T-cell (primary cell): ENCODE measurements at regions not wholly inside any gene's neighbourhood (a gene's known extent, or its start where the extent isn't known, plus 50 kb on each side); places are given as distances from the start of the nearest gene placed in this dataset.
A peak's percentile ranks its signal among the peaks of the same experiment; 100 is the strongest.

Source experiments
- ATAC-seq, 4 experiments: fragments of 200-7000 bp in 3 of 4; fragments of 150-1000 bp in 1 of 4; cut with Tn5 transposase; replicated peaks in 1 of 4; 1 replicate in 3 of 4; 2 replicates in 1 of 4; pipeline ENCODE4 v1.10.0; 2021; ENCODE audit warnings: moderate library complexity in 3 of 4, mild to moderate bottlenecking in 2 of 4, moderate number of reproducible peaks in 1 of 4
- CTCF ChIA-PET, 2 donors: fragments of 300-600 bp; sonication (Branson Sonifier 250); formaldehyde crosslinking; loops; one replicate each; lab custom pipeline; 2022; ENCODE audit warnings: antibody characterized with exemption in 2 of 2; lab: Charles Lee
- POLR2A ChIA-PET, 2 donors: fragments of 300-600 bp; sonication (Branson Sonifier 250); formaldehyde crosslinking; loops; one replicate each; lab custom pipeline; 2022; ENCODE audit warnings: antibody characterized with exemption in 2 of 2; lab: Charles Lee
- DNase-seq, 35 experiments: peaks; one replicate each; pipeline versions ENCODE4 v3.0.0 to v3.0.0-alpha.2; 2013 to 2023
- H3K27ac ChIP-seq: one replicate; pipeline ENCODE4 v1.5.1; 2013; ENCODE audit warnings: low read length
- H3K27me3 ChIP-seq, 2 experiments: replicated peaks in 1 of 2; 1 replicate in 1 of 2; 2 replicates in 1 of 2; pipeline versions ENCODE4 v1.6.1 to v1.7.0; 2013; ENCODE audit warnings: low read length in 1 of 2, mixed read lengths in 1 of 2; ENCODE audit not compliant: control insufficient read depth in 2 of 2, insufficient read depth in 2 of 2; ENCODE audit errors: extremely low read depth in 1 of 2
- H3K36me3 ChIP-seq, 2 donors: 1 replicate in 1 of 2; 2 replicates in 1 of 2; pipeline versions ENCODE4 v1.6.1 to v1.7.0; 2013; ENCODE audit warnings: low read length in 1 of 2; ENCODE audit not compliant: control insufficient read depth in 2 of 2, insufficient read depth in 1 of 2; ENCODE audit errors: extremely low read depth in 1 of 2
- H3K4me1 ChIP-seq, 2 experiments: 1 replicate in 1 of 2; 2 replicates in 1 of 2; pipeline versions ENCODE4 v1.6.1 to v1.7.0; 2013; ENCODE audit warnings: low read length in 2 of 2, mixed read lengths in 1 of 2; ENCODE audit not compliant: insufficient read depth in 2 of 2, control insufficient read depth in 1 of 2; ENCODE audit errors: extremely low read depth in 1 of 2
- H3K4me3 ChIP-seq, 2 donors: 1 replicate in 1 of 2; 2 replicates in 1 of 2; pipeline versions ENCODE4 v1.5.1 to v1.7.0; 2013; ENCODE audit warnings: mild to moderate bottlenecking in 2 of 2, low read length in 1 of 2, moderate library complexity in 1 of 2; ENCODE audit not compliant: control insufficient read depth in 1 of 2; ENCODE audit errors: extremely low read depth in 1 of 2
- H3K9me3 ChIP-seq: 2 replicates; pipeline ENCODE4 v1.7.0; 2013
- H3K27ac Mint-ChIP-seq, 2 donors: one replicate each; pipeline ENCODE4 v1.8.0; 2020 to 2021; ENCODE audit warnings: mild to moderate bottlenecking in 2 of 2, mixed read lengths in 2 of 2
- H3K27me3 Mint-ChIP-seq, 2 donors: one replicate each; pipeline ENCODE4 v1.8.0; 2021 to 2022; ENCODE audit warnings: mixed read lengths in 2 of 2
- H3K36me3 Mint-ChIP-seq: one replicate; pipeline ENCODE4 v1.8.0; 2021; ENCODE audit warnings: mixed read lengths
- H3K4me1 Mint-ChIP-seq, 3 donors: one replicate each; pipeline ENCODE4 v1.8.0; 2020 to 2022; ENCODE audit warnings: mixed read lengths in 3 of 3, mild to moderate bottlenecking in 1 of 3
- H3K4me3 Mint-ChIP-seq, 3 donors: one replicate each; pipeline ENCODE4 v1.8.0; 2020 to 2022; ENCODE audit warnings: mild to moderate bottlenecking in 3 of 3, mixed read lengths in 3 of 3, moderate library complexity in 3 of 3
- H3K9me3 Mint-ChIP-seq, 3 donors: one replicate each; pipeline ENCODE4 v1.8.0; 2020 to 2022; ENCODE audit warnings: mixed read lengths in 3 of 3
- WGBS: methylation state at CpG from one replicate; pipeline ENCODE4 v1.1.5; 2013; ENCODE audit warnings: missing lambda C conversion rate; ENCODE audit not compliant: insufficient coverage; 5-methylcytosine and 5-hydroxymethylcytosine counted together

GRCh38 chr2:8235419-8235818 lies 446.4 kb upstream of the ID2 start:
- ChIA-PET CTCF (no interaction called here), POLR2A (no interaction called here)
- no peak overlapping the region for H3K27ac Mint-ChIP-seq
- H3K4me1 Mint-ChIP-seq: peaks cover 11 to 18% (median 14%) of the 10 kb centered on the region in 3 donors
- no peak overlapping the region for H3K4me3 Mint-ChIP-seq
- no peaks in the 10 kb centered on the region for H3K9me3 Mint-ChIP-seq
- Histone ChIP-seq H3K27me3 (peaks cover 0 to 2% of the 10 kb centered on the region in 2 experiments), H3K4me1 (no peaks in the 10 kb centered on the region), H3K9me3 (no peaks in the 10 kb centered on the region), H3K36me3 (no peaks in the 10 kb centered on the region), H3K4me3 (no peak overlapping the region), H3K27ac (no peak overlapping the region)
- ATAC-seq (no peak), DNase-seq (no peak)
- no peaks in the 10 kb centered on the region for H3K36me3 Mint-ChIP-seq
- no CpG with 5 or more reads among the region's 1 CpG for whole genome bisulfite sequencing
- peaks cover 5 to 19% of the 10 kb centered on the region in 2 donors for H3K27me3 Mint-ChIP-seq

DNA sequence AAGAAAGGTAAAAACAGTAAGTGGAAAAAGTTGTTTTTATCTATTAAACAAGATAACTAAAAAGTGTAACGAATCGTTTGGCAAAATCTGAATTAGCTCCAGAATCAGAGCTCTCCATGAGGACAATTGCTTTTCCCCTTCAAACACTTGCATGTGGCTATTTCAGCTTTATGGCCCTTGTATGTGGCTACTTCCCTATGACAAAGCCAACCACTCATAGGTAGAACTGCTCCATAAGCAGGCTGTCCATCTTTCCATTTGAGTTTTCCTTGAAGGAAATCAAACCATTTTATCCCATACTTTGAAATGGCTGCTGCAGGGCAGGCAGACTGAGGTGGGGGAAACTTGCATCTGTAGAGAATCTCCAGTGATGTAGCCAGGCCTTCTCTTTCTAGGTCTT lies 445.5 kb upstream of the ID2 start:
- no peaks in the 10 kb centered on the region for H3K36me3 Mint-ChIP-seq
- WGBS: 100% methylated on average over 1 of the region's 2 CpGs
- Histone ChIP-seq H3K9me3 (no peaks in the 10 kb centered on the region), H3K4me1 (no peaks in the 10 kb centered on the region), H3K36me3 (no peaks in the 10 kb centered on the region), H3K4me3 (no peak overlapping the region), H3K27ac (no peak overlapping the region), H3K27me3 (peaks cover 0 to 2% of the 10 kb centered on the region in 2 experiments)
- H3K4me3 Mint-ChIP-seq: no peak overlapping the region
- peaks cover 11 to 17% (median 14%) of the 10 kb centered on the region in 3 donors for H3K4me1 Mint-ChIP-seq
- no peaks in the 10 kb centered on the region for H3K9me3 Mint-ChIP-seq
- DNase-seq: no peak
- ATAC-seq: no peak
- CTCF ChIA-PET: no interaction called here
- H3K27me3 Mint-ChIP-seq: peaks cover 5 to 24% of the 10 kb centered on the region in 2 donors
- POLR2A ChIA-PET: no interaction called here
- H3K27ac Mint-ChIP-seq: no peak overlapping the region

GRCh38 chr2:8238521-8239230 lies 443.2 kb upstream of the ID2 start:
- H3K27ac ChIP-seq: no peak overlapping the region
- peaks cover 11 to 17% (median 14%) of the 10 kb centered on the region in 3 donors for H3K4me1 Mint-ChIP-seq
- DNase-seq (no peak), ATAC-seq (no peak)
- peaks cover 0 to 7% (median 0%) of the 10 kb centered on the region in 3 donors for H3K9me3 Mint-ChIP-seq
- H3K36me3 ChIP-seq: no peaks in the 10 kb centered on the region
- no peaks in the 10 kb centered on the region for H3K9me3 ChIP-seq
- WGBS: 63% methylated on average over 2 of the region's 8 CpGs
- H3K4me1 ChIP-seq: no peaks in the 10 kb centered on the region
- peaks cover 0 to 2% of the 10 kb centered on the region in 2 experiments for H3K27me3 ChIP-seq
- H3K27me3 Mint-ChIP-seq: peaks cover 5 to 24% of the 10 kb centered on the region in 2 donors
- ChIA-PET POLR2A (no interaction called here), CTCF (no interaction called here)
- no peak overlapping the region for H3K4me3 ChIP-seq
- peaks cover 3% of the 10 kb centered on the region for H3K36me3 Mint-ChIP-seq
- H3K4me3 Mint-ChIP-seq: no peak overlapping the region
- no peak overlapping the region for H3K27ac Mint-ChIP-seq

DNA sequence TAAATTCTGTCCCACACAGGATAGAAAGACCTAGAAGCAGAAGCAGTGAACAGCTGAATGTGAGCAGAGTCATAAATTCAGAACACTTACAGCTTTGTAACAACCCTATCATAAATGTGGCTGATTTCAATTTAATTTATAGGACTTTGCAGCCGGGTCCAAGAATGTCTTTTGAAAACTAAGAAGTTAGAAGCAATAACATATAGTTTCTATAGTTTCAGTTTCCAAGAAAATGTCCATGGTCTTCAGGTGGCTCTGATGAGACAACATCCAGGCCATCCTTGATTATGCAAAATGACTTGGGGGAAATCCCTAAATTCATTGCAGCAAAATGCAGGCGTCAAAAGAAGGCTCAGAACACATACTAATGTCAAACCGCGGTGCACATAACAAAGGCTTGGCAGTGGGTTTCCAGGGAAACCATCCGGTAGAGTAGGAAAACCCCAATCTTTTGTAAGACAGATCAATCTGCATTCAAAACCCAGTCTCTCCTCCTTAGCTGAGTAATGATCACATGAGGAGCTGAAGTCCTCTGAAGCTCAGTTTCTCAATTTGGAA lies 442.2 kb upstream of the ID2 start:
- Histone ChIP-seq H3K27me3 (peaks cover 0 to 2% of the 10 kb centered on the region in 2 experiments), H3K9me3 (no peaks in the 10 kb centered on the region), H3K36me3 (no peaks in the 10 kb centered on the region), H3K4me1 (no peaks in the 10 kb centered on the region), H3K27ac (no peak overlapping the region), H3K4me3 (no peak overlapping the region)
- POLR2A ChIA-PET: no interaction called here
- no peak overlapping the region for H3K27ac Mint-ChIP-seq
- peaks cover 3% of the 10 kb centered on the region for H3K36me3 Mint-ChIP-seq
- peaks cover 5 to 22% of the 10 kb centered on the region in 2 donors for H3K27me3 Mint-ChIP-seq
- peak in 2 of 35 experiments; percentile 7 to 36 for DNase-seq
- peaks cover 0 to 14% (median 2%) of the 10 kb centered on the region in 3 donors for H3K9me3 Mint-ChIP-seq
- CTCF ChIA-PET: no interaction called here
- 15% methylated on average over 3 of the region's 5 CpGs for WGBS
- peaks cover 11 to 16% (median 14%) of the 10 kb centered on the region in 3 donors for H3K4me1 Mint-ChIP-seq
- ATAC-seq: peak in 1 of 4 experiments; percentile 57
- H3K4me3 Mint-ChIP-seq: no peak overlapping the region

DNA sequence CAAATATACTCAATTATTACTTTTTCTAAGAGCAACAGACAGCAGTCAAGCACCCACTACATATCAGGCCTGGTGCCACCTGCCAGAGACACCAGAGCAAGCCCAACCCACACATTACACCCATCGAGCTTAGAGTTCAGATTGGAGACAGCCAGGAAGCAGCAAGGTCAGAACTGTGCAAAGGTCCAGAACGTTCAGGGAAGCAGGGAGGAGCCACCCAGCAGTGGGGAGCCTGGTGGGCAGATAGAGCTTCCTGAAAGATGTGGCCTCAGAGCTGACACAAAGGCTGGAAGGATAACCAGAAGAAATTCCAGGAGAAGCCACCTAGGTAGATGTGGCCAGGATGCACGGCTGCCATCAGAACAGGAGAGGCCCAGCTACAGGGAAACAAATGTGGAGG lies 440.5 kb upstream of the ID2 start:
- no peak overlapping the region for H3K27ac ChIP-seq
- H3K36me3 ChIP-seq: no peaks in the 10 kb centered on the region
- H3K36me3 Mint-ChIP-seq: peaks cover 6% of the 10 kb centered on the region
- H3K4me3 Mint-ChIP-seq: no peak overlapping the region
- peaks cover 3 to 10% of the 10 kb centered on the region in 2 donors for H3K27me3 Mint-ChIP-seq
- ATAC-seq: no peak
- WGBS: 24% methylated on average over 2 of the region's 3 CpGs
- ChIA-PET CTCF (no interaction called here), POLR2A (no interaction called here)
- H3K27me3 ChIP-seq: no peaks in the 10 kb centered on the region
- no peak overlapping the region for H3K4me3 ChIP-seq
- DNase-seq: no peak
- H3K27ac Mint-ChIP-seq: no peak overlapping the region
- peaks cover 11 to 14% (median 14%) of the 10 kb centered on the region in 3 donors for H3K4me1 Mint-ChIP-seq
- peaks cover 7 to 30% (median 9%) of the 10 kb centered on the region in 3 donors for H3K9me3 Mint-ChIP-seq
- no peaks in the 10 kb centered on the region for H3K4me1 ChIP-seq
- H3K9me3 ChIP-seq: no peaks in the 10 kb centered on the region

DNA sequence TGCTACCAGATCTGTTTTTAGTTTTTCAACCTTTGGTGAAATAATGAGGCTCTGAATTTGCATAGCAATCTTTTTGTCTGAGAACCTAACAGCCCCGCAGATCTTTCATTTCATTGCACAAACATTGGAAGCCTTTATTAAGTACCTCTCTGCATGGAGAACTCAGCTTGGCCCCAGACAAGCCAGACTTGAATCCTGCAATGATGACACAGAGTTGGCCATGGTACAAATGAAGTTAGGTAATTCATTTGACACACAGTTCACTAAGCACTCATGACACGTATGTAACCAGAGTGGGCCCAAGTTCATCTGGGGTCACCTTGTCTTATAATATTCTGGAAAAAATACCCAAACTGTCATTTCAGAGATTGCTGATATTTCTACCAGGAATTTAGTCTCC lies 439.1 kb upstream of the ID2 start:
- no peak overlapping the region for H3K27ac ChIP-seq
- no peak overlapping the region for H3K4me3 ChIP-seq
- no peak overlapping the region for H3K4me3 Mint-ChIP-seq
- ChIA-PET CTCF (no interaction called here), POLR2A (interaction anchor here in 1 of 2 donors (0.5 kb wide), 1 partner anchor 38 kb away, joined by 4 read pairs; no protein-coding TSS in a partner anchor)
- peaks cover 3 to 5% of the 10 kb centered on the region in 2 donors for H3K27me3 Mint-ChIP-seq
- no peaks in the 10 kb centered on the region for H3K9me3 ChIP-seq
- peaks cover 9 to 37% (median 11%) of the 10 kb centered on the region in 3 donors for H3K9me3 Mint-ChIP-seq
- peaks cover 8% of the 10 kb centered on the region for H3K36me3 Mint-ChIP-seq
- H3K4me1 ChIP-seq: no peaks in the 10 kb centered on the region
- ATAC-seq (no peak), DNase-seq (no peak)
- H3K27ac Mint-ChIP-seq: no peak overlapping the region
- H3K4me1 Mint-ChIP-seq: peaks cover 11 to 14% (median 14%) of the 10 kb centered on the region in 3 donors
- H3K27me3 ChIP-seq: no peaks in the 10 kb centered on the region
- no peaks in the 10 kb centered on the region for H3K36me3 ChIP-seq
- no CpG with 5 or more reads among the region's 2 CpGs for WGBS
